Adrenal gland (tissue), 9 donors: ENCODE measurements at regions not wholly inside any gene's neighbourhood (a gene's known extent, or its start where the extent isn't known, plus 50 kb on each side); places are given as distances from the start of the nearest gene placed in this dataset.

Experiments used
- DNase-seq, 7 donors: peaks; one replicate each; pipeline ENCODE4 v3.0.0-alpha.2; 2019 to 2020
- H3K27ac ChIP-seq, 5 donors: fragments of 200-600 bp; sonication (generic) in 4 of 5; 1 replicate in 3 of 5; 2 replicates in 2 of 5; pipeline versions ENCODE4 v1.5.1 to v1.8.0; 2016 to 2020; ENCODE audit warnings: mild to moderate bottlenecking in 1 of 5
- H3K27me3 ChIP-seq: fragments of 200-600 bp; 2 replicates; pipeline ENCODE4 v1.8.0; 2021
- H3K36me3 ChIP-seq, 2 donors: fragments of 200-600 bp; replicated peaks in 1 of 2; 1 replicate in 1 of 2; 2 replicates in 1 of 2; pipeline versions ENCODE4 v1.5.1 to v1.8.0; 2018 to 2022
- H3K4me1 ChIP-seq, 2 donors: fragments of 200-600 bp; replicated peaks in 1 of 2; 1 replicate in 1 of 2; 2 replicates in 1 of 2; pipeline versions ENCODE4 v1.5.1 to v1.8.0; 2018 to 2021
- H3K4me3 ChIP-seq, 4 donors: fragments of 200-600 bp; sonication (generic) in 3 of 4; one replicate each; pipeline ENCODE4 v1.5.1; 2016 to 2018
- H3K9me3 ChIP-seq, 3 donors: fragments of 200-600 bp; sonication (generic) in 1 of 3; replicated peaks in 1 of 3; 1 replicate in 2 of 3; 2 replicates in 1 of 3; pipeline versions ENCODE4 v1.5.1 to v1.8.0; 2016 to 2021
- CTCF ChIP-seq, 6 experiments: fragments of 450-650 bp in 4 of 6; fragments of 200-600 bp in 2 of 6; sonication (generic) in 1 of 6; IDR thresholded peaks; 1 replicate in 5 of 6; 2 replicates in 1 of 6; pipeline versions ENCODE4 v1.5.1 to v1.8.0; 2016 to 2021; ENCODE audit warnings: antibody characterized with exemption in 6 of 6, mild to moderate bottlenecking in 2 of 6, moderate library complexity in 1 of 6
- POLR2A ChIP-seq, 2 donors: fragments of 450-650 bp; IDR thresholded peaks; one replicate each; pipeline ENCODE4 v1.6.1; 2017; ENCODE audit warnings: antibody characterized with exemption in 2 of 2, mild to moderate bottlenecking in 2 of 2, moderate library complexity in 1 of 2
- WGBS, 4 donors: extraction: QIAGEN DNeasy Blood & Tissue Kit in 2 of 4; methylation state at CpG; one replicate each; pipeline versions ENCODE4 v1.1.5 to v1.1.7; 2013 to 2017; 5-methylcytosine and 5-hydroxymethylcytosine counted together
- intact Hi-C, 2 donors: fragments of 100-400 bp; cut with DNase I; formaldehyde crosslinking; loops; one replicate each; pipeline versions ENCODE4 v1.14.1 to v1.15.0; 2022 to 2023
- donor health status: healthy with polysubstance abuse.
- donor health status: Bipolar disorder and iron deficiency.
- donor health status: DM: yes; HTN: yes; CAD: no.
- donor health status: DM: no; HTN: no; CAD: no.
- donor health status: DM: no; HTN: no; CAD: no.

DNA sequence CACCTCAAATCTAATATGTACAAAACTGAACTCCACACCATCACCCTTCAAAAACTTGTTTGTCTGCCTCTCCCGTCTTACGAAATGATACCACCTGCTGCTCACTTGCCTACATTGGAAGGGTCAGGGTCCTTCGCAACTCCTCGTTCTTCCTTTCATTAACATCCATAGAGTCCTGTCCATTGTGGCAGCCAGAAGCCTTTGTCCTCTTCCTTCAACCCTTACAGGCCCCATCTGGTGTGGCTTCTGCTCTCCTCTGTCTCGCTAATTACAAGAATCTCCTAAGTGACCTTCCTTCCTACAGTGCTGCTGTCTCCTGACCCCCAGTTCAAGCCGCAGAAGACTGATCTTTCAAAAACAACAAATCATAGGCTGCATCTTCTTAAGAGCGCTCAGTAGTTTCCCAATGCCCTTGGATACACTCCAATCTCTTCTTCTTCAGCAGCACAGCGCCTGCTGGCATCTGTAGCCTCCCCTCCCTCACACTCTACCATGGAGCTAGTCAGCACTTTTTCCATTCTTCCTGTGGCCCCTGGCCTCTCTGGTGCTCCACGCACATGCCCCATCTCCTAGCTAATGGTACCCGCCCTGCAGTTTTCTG, 382.7 kb downstream of the LIG4 start:
- TF ChIP-seq CTCF (IDR thresholded peaks at IDR 0.05) = no peak
- no peak for DNase-seq

DNA sequence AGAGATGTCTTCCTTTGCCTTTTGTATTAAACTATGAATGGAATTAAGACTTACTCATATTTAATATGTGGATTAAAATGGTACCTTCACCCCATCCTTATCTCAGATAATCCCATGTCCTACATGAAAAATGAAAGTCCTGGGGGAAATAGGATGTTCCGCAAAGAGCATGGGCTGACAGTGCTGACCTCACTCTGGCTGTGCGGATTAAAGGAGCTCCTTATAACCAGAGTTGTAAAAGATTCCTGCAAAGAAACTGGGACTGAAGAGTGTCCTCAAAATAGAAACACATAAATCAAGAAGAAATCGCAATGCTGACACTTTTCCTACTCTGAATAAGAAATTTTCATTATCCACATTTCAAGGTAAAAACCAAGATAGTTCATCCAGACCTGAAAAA, 384.5 kb downstream of the LIG4 start:
- DNase-seq = no peak
- intact Hi-C loops = no loop called here
- no peaks in the 10 kb centered on the region for H3K9me3 ChIP-seq
- no peak overlapping the region for H3K27ac ChIP-seq
- no peaks in the 10 kb centered on the region for H3K4me1 ChIP-seq
- 61 to 64% (median 62%) methylated on average over 3 of the region's 3 CpGs for WGBS, 4 donors
- no peak overlapping the region for H3K4me3 ChIP-seq
- TF ChIP-seq POLR2A (IDR thresholded peaks at IDR 0.05) = no peak
- no peak for TF ChIP-seq CTCF (IDR thresholded peaks at IDR 0.05)
- H3K36me3 ChIP-seq = no peaks in the 10 kb centered on the region
- H3K27me3 ChIP-seq = no peaks in the 10 kb centered on the region

More for the DNA sequence above, 382.7 kb downstream of the LIG4 start:
- WGBS, 4 donors = 71 to 75% (median 73%) methylated on average over 10 of the region's 10 CpGs
- intact Hi-C loops = no loop called here
- Histone ChIP-seq H3K4me3 (no peak overlapping the region), H3K9me3 (no peaks in the 10 kb centered on the region), H3K4me1 (no peaks in the 10 kb centered on the region), H3K36me3 (no peaks in the 10 kb centered on the region), H3K27me3 (no peaks in the 10 kb centered on the region), H3K27ac (no peak overlapping the region)

- H3K4me3 ChIP-seq = no peak overlapping the region
- no peaks in the 10 kb centered on the region for H3K27me3 ChIP-seq
- H3K9me3 ChIP-seq = no peaks in the 10 kb centered on the region
- no peaks in the 10 kb centered on the region for H3K36me3 ChIP-seq
- no peak for TF ChIP-seq POLR2A (IDR thresholded peaks at IDR 0.05)
- no peak for TF ChIP-seq CTCF (IDR thresholded peaks at IDR 0.05)
- no peak overlapping the region for H3K27ac ChIP-seq
- intact Hi-C loops = no loop called here
- 67 to 78% (median 73%) methylated on average over 11 of the region's 11 CpGs for WGBS, 4 donors
- peak in 1 of 7 donors; percentile 59 for DNase-seq
- no peaks in the 10 kb centered on the region for H3K4me1 ChIP-seq
Observed at GRCh38 chr13:107827840-107828549, 387.3 kb downstream of the LIG4 start.

DNA sequence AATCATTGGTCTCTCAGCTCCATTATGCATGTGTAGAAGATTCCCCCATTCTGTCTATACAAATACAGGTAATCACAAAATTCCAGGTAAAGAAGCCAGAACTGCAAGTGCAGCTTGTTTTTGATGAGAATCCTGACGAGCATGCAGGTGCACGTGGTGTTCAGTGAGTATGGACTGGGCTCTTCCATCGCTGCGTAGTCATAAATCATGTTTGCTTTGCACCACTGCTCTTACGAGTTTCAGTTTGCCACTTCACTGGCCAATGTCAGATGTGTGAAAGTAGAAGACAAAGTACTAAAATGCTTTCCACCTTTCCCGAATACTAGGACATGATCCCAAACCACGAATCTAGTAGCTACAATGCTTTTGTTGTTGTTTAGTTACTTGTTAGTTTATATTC, 390.7 kb downstream of the LIG4 start:
- Histone ChIP-seq H3K4me3 (no peak overlapping the region), H3K36me3 (no peaks in the 10 kb centered on the region), H3K4me1 (no peaks in the 10 kb centered on the region), H3K27ac (no peak overlapping the region), H3K9me3 (no peaks in the 10 kb centered on the region), H3K27me3 (no peaks in the 10 kb centered on the region)
- whole genome bisulfite sequencing, 4 donors = 71 to 76% (median 72%) methylated on average over 7 of the region's 7 CpGs
- DNase-seq = no peak
- intact Hi-C loops = no loop called here
- no peak for TF ChIP-seq POLR2A (IDR thresholded peaks at IDR 0.05)
- TF ChIP-seq CTCF (IDR thresholded peaks at IDR 0.05) = no peak
